Kidney (tissue), 13 donors: ENCODE measurements at regions not wholly inside any gene's neighbourhood (a gene's known extent, or its start where the extent isn't known, plus 50 kb on each side); places are given as distances from the start of the nearest gene placed in this dataset.

ENCODE experiments used
- DNase-seq, 5 donors: peaks; one replicate each; pipeline ENCODE4 v3.0.0-alpha.2; 2013 to 2020
- FAIRE-seq: peaks from 2 replicates; lab custom pipeline; 2012; peaks lifted over from hg19 to GRCh38; lab: Jason Lieb, UNC
- H3K27ac ChIP-seq, 2 donors: one replicate each; pipeline ENCODE4 v1.7.0; 2013; ENCODE audit warnings: low read depth in 2 of 2, low read length in 2 of 2, inconsistent platforms in 1 of 2
- H3K27me3 ChIP-seq: one replicate; pipeline ENCODE4 v1.7.1; 2013; ENCODE audit warnings: low read length, inconsistent platforms; ENCODE audit not compliant: control insufficient read depth, insufficient read depth
- H3K36me3 ChIP-seq, 3 donors: one replicate each; pipeline versions ENCODE4 v1.7.0 to v1.7.1; 2013; ENCODE audit warnings: low read length in 3 of 3, control low read depth in 1 of 3, inconsistent platforms in 1 of 3; ENCODE audit not compliant: insufficient read depth in 3 of 3, control insufficient read depth in 2 of 3
- H3K4me1 ChIP-seq, 3 donors: one replicate each; pipeline versions ENCODE4 v1.7.0 to v1.7.1; 2013; ENCODE audit warnings: low read length in 3 of 3, inconsistent platforms in 1 of 3, low read depth in 1 of 3; ENCODE audit not compliant: control insufficient read depth in 2 of 3, insufficient read depth in 2 of 3
- H3K4me3 ChIP-seq, 3 donors: one replicate each; pipeline versions ENCODE4 v1.7.0 to v1.8.1; 2013; ENCODE audit warnings: low read length in 3 of 3, control low read depth in 1 of 3, inconsistent platforms in 1 of 3
- H3K9ac ChIP-seq, 3 donors: one replicate each; pipeline versions ENCODE4 v1.7.0 to v1.7.1; 2013; ENCODE audit warnings: low read length in 3 of 3, control low read depth in 1 of 3, inconsistent platforms in 1 of 3
- H3K9me3 ChIP-seq, 3 donors: one replicate each; pipeline versions ENCODE4 v1.7.0 to v1.7.1; 2013; ENCODE audit warnings: low read length in 3 of 3, control low read depth in 1 of 3, inconsistent platforms in 1 of 3; ENCODE audit not compliant: control insufficient read depth in 2 of 3, insufficient read depth in 1 of 3
- intact Hi-C: fragments of 100-400 bp; cut with DNase I; formaldehyde crosslinking; loops from one replicate; pipeline ENCODE4 v1.11.1; 2022
- TF ChIP-seq, protein P1 (sequence below): IDR thresholded peaks from 3 replicates; pipeline ENCODE4 v1.5.1; 2012; ENCODE audit warnings: mild to moderate bottlenecking, moderate library complexity, borderline replicate concordance; ENCODE audit not compliant: insufficient read depth; ENCODE audit errors: extremely low read depth
- donor health status: control.
- donor health status: control.
- donor health status: control.
- donor health status: control.
- donor health status: control.
- donor health status: DM: yes; HTN: yes; CAD: no.
- donor health status: Normal renal cell carcinoma (clear cell type).

DNA sequence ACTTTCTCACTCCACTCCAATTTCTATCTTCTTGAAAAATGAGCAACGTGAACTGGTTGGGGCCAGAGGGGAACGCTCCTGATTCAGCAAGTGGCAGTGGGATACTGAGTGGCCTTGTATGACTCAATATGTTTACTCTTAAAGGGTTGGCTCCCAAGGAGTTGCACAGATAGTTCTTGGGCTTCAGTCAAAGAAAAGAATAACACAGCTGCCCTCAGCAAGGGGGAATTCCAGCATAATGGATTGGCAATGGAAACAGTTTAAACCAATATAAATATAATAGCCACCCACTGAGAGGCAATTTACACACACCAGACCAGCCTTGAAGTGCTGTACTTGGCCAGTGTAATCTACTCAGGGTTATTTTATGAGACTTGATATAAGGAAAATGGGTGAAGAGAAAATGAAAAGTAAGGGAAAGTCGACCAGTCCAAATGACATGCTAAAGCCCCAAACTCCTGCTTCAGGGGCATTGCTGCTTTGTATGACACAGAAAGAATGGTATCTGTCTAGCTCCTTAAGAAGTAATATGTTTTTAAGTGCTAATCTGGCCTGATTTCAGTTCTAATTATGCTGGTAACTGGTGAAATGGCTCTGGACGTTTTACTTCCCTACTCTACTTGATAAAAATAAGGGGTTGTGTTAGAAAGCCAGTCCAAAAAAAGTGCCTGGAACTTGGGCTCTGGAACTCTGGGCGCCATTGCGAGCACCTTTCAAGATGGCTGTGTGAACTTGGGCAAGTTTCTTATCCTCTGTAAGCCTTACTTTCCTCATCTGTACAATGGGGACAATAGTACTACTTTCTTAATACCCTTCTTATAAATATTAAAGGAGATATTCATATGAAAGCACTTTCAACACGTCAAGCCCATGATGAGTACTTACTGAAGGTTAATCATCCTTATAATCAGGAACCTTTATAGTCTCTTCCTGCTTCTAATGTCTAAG is 712.9 kb upstream of the MAP3K7 start:
- intact Hi-C loops, result no loop called here
- Histone ChIP-seq H3K9ac (no peak overlapping the region), H3K4me3 (no peak overlapping the region), H3K4me1 (no peaks in the 10 kb centered on the region), H3K9me3 (no peaks in the 10 kb centered on the region), H3K27me3 (no peaks in the 10 kb centered on the region), H3K27ac (no peak overlapping the region), H3K36me3 (no peaks in the 10 kb centered on the region)
- FAIRE-seq (no peak), DNase-seq (no peak)
- TF ChIP-seq, protein P1, sequence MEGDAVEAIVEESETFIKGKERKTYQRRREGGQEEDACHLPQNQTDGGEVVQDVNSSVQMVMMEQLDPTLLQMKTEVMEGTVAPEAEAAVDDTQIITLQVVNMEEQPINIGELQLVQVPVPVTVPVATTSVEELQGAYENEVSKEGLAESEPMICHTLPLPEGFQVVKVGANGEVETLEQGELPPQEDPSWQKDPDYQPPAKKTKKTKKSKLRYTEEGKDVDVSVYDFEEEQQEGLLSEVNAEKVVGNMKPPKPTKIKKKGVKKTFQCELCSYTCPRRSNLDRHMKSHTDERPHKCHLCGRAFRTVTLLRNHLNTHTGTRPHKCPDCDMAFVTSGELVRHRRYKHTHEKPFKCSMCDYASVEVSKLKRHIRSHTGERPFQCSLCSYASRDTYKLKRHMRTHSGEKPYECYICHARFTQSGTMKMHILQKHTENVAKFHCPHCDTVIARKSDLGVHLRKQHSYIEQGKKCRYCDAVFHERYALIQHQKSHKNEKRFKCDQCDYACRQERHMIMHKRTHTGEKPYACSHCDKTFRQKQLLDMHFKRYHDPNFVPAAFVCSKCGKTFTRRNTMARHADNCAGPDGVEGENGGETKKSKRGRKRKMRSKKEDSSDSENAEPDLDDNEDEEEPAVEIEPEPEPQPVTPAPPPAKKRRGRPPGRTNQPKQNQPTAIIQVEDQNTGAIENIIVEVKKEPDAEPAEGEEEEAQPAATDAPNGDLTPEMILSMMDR, result no peak

- Histone ChIP-seq H3K9ac (no peak overlapping the region), H3K9me3 (no peaks in the 10 kb centered on the region), H3K36me3 (no peaks in the 10 kb centered on the region), H3K4me1 (no peaks in the 10 kb centered on the region), H3K4me3 (no peak overlapping the region), H3K27ac (no peak overlapping the region), H3K27me3 (no peaks in the 10 kb centered on the region)
- DNase-seq (no peak), FAIRE-seq (no peak)
- intact Hi-C loops, result no loop called here
- TF ChIP-seq, protein P1, result no peak
These were observed 711.8 kb upstream of the MAP3K7 start for GRCh38 chr6:91298543-91299145.

DNA sequence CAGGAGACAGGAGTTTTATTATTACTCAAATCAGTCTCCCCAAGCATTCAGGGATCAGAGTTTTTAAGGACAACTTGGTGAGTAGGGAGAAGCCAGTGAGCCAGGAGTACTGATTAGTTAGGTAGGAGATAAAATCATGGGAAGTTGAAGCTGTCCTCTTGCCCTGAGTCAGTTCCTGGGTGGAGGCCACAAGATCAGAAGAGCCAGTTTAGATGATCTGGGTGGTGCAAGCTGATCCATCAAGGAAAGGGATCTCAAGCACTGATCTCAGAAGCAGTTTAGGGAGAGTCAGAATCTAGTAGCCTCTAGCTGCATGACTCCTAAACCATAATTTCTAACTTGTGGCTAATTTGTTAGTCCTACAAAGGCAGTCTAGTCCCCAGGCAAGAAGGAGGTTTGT is 706.5 kb upstream of the MAP3K7 start:
- DNase-seq, result no peak
- no peak overlapping the region for H3K9ac ChIP-seq
- H3K36me3 ChIP-seq, result no peaks in the 10 kb centered on the region
- H3K27ac ChIP-seq, result no peak overlapping the region
- FAIRE-seq, result no peak
- H3K9me3 ChIP-seq, result no peaks in the 10 kb centered on the region
- TF ChIP-seq, protein P1, result no peak
- no peaks in the 10 kb centered on the region for H3K27me3 ChIP-seq
- intact Hi-C loops, result no loop called here
- no peaks in the 10 kb centered on the region for H3K4me1 ChIP-seq
- H3K4me3 ChIP-seq, result no peak overlapping the region
